AG04450 (cell line): ENCODE measurements at regions not wholly inside any gene's neighbourhood (a gene's known extent, or its start where the extent isn't known, plus 50 kb on each side); places are given as distances from the start of the nearest gene placed in this dataset.
"Not testable (repeated sequence)": the region's sequence is repeated elsewhere in the genome, so short reads cannot be mapped to it uniquely, and the experiment has no call there.

Experiments
- CTCF ChIA-PET: fragments of 300-600, 350-600 bp; formaldehyde crosslinking; extraction: SDS; loops from one replicate; lab custom pipeline; 2022; ENCODE audit warnings: antibody characterized with exemption, inconsistent platforms; lab: Charles Lee
- POLR2A ChIA-PET: fragments of 350-600 bp; formaldehyde crosslinking; extraction: SDS; loops from one replicate; lab custom pipeline; 2021; ENCODE audit warnings: antibody characterized with exemption, inconsistent platforms; lab: Yijun Ruan, JAX
- DNase-seq: peaks from one replicate; pipeline ENCODE4 v3.0.0-alpha.2; 2011; ENCODE audit warnings: low read depth, low spot score
- H3K27ac ChIP-seq: one replicate; pipeline ENCODE4 v1.5.1; 2012; ENCODE audit warnings: low read depth, low read length, control low read depth
- H3K27me3 ChIP-seq: one replicate; pipeline ENCODE4 v1.6.0; 2012; ENCODE audit warnings: low read length; ENCODE audit not compliant: control insufficient read depth, insufficient read depth
- H3K4me3 ChIP-seq: 2 replicates; pipeline ENCODE4 v1.5.1; 2011; ENCODE audit warnings: mild to moderate bottlenecking, low read depth, low read length, control low read depth
- H3K9me3 ChIP-seq: 2 replicates; pipeline ENCODE4 v1.5.1; 2012; ENCODE audit warnings: low read length; ENCODE audit not compliant: control insufficient read depth, insufficient read depth
- CTCF ChIP-seq: IDR thresholded peaks from 2 replicates; pipeline ENCODE4 v1.5.1; 2011; ENCODE audit warnings: low read depth, low read length, control low read depth, inconsistent platforms

- H3K27me3 ChIP-seq = no peaks in the 10 kb centered on the region
- TF ChIP-seq CTCF = no peak
Observed at GRCh38 chr10:121675344-121675743, 77.1 kb upstream of the FGFR2 start.

GRCh38 chr10:121674885-121675284 lies 76.6 kb upstream of the FGFR2 start:
- ChIA-PET POLR2A (no interaction called here), CTCF (no interaction called here)
- no peak for TF ChIP-seq CTCF

More at GRCh38 chr10:121675344-121675743, 77.1 kb upstream of the FGFR2 start:
- ChIA-PET CTCF (no interaction called here), POLR2A (no interaction called here)
- Histone ChIP-seq H3K4me3 (no peak overlapping the region), H3K9me3 (peaks cover 19% of the 10 kb centered on the region), H3K27ac (no peak overlapping the region)
- DNase-seq = no peak

GRCh38 chr10:121672733-121673132 lies 74.5 kb upstream of the FGFR2 start:
- Histone ChIP-seq H3K27ac (no peak overlapping the region), H3K9me3 (peaks cover 17% of the 10 kb centered on the region), H3K27me3 (no peaks in the 10 kb centered on the region), H3K4me3 (no peak overlapping the region)
- ChIA-PET POLR2A (no interaction called here), CTCF (no interaction called here)
- no peak for TF ChIP-seq CTCF
- no peak for DNase-seq

More at GRCh38 chr10:121674885-121675284, 76.6 kb upstream of the FGFR2 start:
- H3K9me3 ChIP-seq = peaks cover 19% of the 10 kb centered on the region
- H3K27me3 ChIP-seq = no peaks in the 10 kb centered on the region
- DNase-seq = no peak
- H3K4me3 ChIP-seq = no peak overlapping the region
- no peak overlapping the region for H3K27ac ChIP-seq

DNA sequence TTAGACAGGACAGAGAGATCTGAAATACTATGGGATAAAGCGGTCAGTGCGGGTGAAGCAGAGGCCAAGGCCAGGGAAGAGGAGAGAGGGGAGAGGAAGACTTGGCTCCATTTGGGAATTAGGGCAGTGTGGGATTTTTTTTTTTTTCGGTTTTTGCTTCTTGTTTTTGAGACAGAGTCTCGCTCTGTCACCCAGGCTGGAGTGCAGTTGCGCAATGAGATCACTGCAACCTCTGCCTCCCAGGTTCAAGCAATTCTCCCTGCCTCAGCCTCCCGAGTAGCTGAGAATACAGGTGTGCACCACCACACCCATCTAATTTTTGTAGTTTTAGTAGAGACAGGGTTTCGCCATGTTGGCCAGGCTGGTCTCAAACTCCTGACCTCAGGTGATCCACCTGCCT lies 71.6 kb upstream of the FGFR2 start:
- DNase-seq, CTCF ChIA-PET: not testable (repeated sequence)

GRCh38 chr10:121669028-121669374 lies 70.8 kb upstream of the FGFR2 start:
- ChIA-PET POLR2A (no interaction called here), CTCF (no interaction called here)
- DNase-seq = no peak

More for the DNA sequence above, 71.6 kb upstream of the FGFR2 start:
- H3K27ac ChIP-seq, POLR2A ChIA-PET, H3K4me3 ChIP-seq, H3K27me3 ChIP-seq: not testable (repeated sequence)
- peaks cover 11% of the 10 kb centered on the region for H3K9me3 ChIP-seq

More at GRCh38 chr10:121669028-121669374, 70.8 kb upstream of the FGFR2 start:
- H3K27ac ChIP-seq = no peak overlapping the region
- H3K27me3 ChIP-seq = no peaks in the 10 kb centered on the region
- no peak for TF ChIP-seq CTCF
- peaks cover 11% of the 10 kb centered on the region for H3K9me3 ChIP-seq
- no peak overlapping the region for H3K4me3 ChIP-seq
